Calu3 (cell line): ENCODE measurements at regions not wholly inside any gene's neighbourhood (a gene's known extent, or its start where the extent isn't known, plus 50 kb on each side); places are given as distances from the start of the nearest gene placed in this dataset.

ENCODE experiments used
- BruUV-seq: library from RNA; stranded (reverse); fragments of 400-500 nt; replicated peaks from 2 replicates; lab custom pipeline; 2021; lab: Mats Ljungman, UMichigan
- CTCF ChIA-PET: fragments of 300-600 bp; sonication (Branson Sonifier 250); formaldehyde crosslinking; loops from one replicate; lab custom pipeline; 2022; ENCODE audit warnings: antibody characterized with exemption; lab: Charles Lee
- DNase-seq: peaks from one replicate; pipeline ENCODE4 v3.0.0; 2022
- H3K27ac Mint-ChIP-seq: one replicate; pipeline ENCODE4 v1.8.0; 2022; ENCODE audit warnings: mixed read lengths; ENCODE audit not compliant: unreplicated experiment
- H3K27me3 Mint-ChIP-seq: one replicate; pipeline ENCODE4 v1.8.0; 2022; ENCODE audit warnings: mixed read lengths; ENCODE audit not compliant: unreplicated experiment
- H3K36me3 Mint-ChIP-seq: one replicate; pipeline ENCODE4 v1.8.0; 2022; ENCODE audit warnings: mild to moderate bottlenecking, moderate library complexity, mixed read lengths; ENCODE audit not compliant: insufficient read depth, unreplicated experiment
- H3K4me1 Mint-ChIP-seq: one replicate; pipeline ENCODE4 v1.8.0; 2022; ENCODE audit warnings: mild to moderate bottlenecking, low read depth, mixed read lengths; ENCODE audit not compliant: unreplicated experiment
- H3K4me3 Mint-ChIP-seq: one replicate; pipeline ENCODE4 v1.8.0; 2022; ENCODE audit warnings: mild to moderate bottlenecking, low read depth, moderate library complexity, mixed read lengths; ENCODE audit not compliant: unreplicated experiment
- H3K9me3 Mint-ChIP-seq: one replicate; pipeline ENCODE4 v1.8.0; 2022; ENCODE audit warnings: low read depth, mixed read lengths; ENCODE audit not compliant: unreplicated experiment
- intact Hi-C: fragments of 100-400 bp; cut with micrococcal nuclease; formaldehyde crosslinking; loops from one replicate; pipeline ENCODE4 v1.10.0; 2022; ENCODE audit not compliant: unreplicated experiment
- TF ChIP-seq, protein P1 (sequence below): fragments of 200-600 bp; IDR thresholded peaks from one replicate; pipeline ENCODE4 v1.8.0; 2022; ENCODE audit warnings: antibody characterized with exemption; ENCODE audit not compliant: unreplicated experiment

DNA sequence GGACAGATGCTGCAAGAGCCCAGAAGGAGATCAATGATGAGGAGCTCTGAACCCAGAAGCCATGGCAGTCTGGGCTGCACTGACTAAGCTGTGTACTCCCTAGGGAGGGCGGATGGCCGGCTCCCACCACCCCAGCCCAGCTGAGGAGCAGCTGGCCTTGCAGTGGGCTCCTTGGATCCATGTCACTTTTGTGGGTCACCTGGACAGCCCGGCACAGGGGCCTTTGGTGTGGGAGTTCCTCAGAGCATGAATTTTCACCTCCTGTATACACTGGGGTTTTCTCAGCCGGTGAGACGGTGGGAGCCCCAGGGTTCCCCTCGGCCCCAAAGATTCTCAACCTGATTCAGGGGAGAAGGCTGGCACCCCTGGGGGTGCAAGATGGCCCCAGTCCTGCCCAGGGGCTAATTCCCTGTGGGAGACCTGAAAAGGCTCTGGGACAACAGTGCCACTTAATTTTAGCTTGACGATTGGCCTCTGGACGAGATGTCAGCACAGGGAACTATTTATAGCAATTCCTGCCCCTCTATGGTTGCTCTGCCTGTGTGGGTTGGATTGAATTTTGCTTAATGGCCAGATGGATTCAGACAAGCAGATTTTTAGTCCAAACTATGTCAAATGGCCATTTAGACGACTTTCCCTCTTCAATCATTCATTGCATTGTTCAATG, 121.6 kb upstream of the PMEPA1 start:
- intact Hi-C loops, result no loop called here
- Mint-ChIP-seq H3K36me3 (no peaks in the 10 kb centered on the region), H3K4me3 (no peak overlapping the region), H3K27ac (no peak overlapping the region), H3K27me3 (no peaks in the 10 kb centered on the region), H3K4me1 (no peaks in the 10 kb centered on the region), H3K9me3 (no peaks in the 10 kb centered on the region)
- CTCF ChIA-PET, result interaction anchor here (0.6 kb wide), 1 partner anchor 971 kb away, joined by 3 read pairs; no protein-coding TSS in a partner anchor
- no peak for DNase-seq
- TF ChIP-seq, protein P1, sequence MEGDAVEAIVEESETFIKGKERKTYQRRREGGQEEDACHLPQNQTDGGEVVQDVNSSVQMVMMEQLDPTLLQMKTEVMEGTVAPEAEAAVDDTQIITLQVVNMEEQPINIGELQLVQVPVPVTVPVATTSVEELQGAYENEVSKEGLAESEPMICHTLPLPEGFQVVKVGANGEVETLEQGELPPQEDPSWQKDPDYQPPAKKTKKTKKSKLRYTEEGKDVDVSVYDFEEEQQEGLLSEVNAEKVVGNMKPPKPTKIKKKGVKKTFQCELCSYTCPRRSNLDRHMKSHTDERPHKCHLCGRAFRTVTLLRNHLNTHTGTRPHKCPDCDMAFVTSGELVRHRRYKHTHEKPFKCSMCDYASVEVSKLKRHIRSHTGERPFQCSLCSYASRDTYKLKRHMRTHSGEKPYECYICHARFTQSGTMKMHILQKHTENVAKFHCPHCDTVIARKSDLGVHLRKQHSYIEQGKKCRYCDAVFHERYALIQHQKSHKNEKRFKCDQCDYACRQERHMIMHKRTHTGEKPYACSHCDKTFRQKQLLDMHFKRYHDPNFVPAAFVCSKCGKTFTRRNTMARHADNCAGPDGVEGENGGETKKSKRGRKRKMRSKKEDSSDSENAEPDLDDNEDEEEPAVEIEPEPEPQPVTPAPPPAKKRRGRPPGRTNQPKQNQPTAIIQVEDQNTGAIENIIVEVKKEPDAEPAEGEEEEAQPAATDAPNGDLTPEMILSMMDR, result no peak
- no TSS peak for BruUV-seq

DNA sequence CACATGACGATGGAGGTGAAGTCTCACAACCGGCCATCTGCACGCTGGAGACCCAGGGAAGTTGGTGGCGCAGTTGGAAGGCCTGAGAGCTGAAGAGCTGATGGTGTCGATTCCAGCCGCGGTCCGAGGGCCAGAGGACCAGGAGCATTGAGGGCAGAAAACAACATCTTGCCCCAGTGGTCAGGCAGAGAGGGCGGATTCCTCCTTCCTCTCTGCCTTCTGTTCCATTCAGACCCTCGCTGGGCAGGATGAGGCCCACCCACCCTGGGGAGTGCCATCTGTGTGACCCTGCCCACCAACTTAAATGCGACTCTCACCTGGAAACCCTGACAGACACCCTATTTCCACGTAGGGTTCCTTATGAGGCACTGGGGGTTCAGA, 120.7 kb upstream of the PMEPA1 start:
- CTCF ChIA-PET, result no interaction called here
- intact Hi-C loops, result no loop called here
- TF ChIP-seq, protein P1, result no peak
- no peak overlapping the region for H3K27ac Mint-ChIP-seq
- H3K4me1 Mint-ChIP-seq, result no peaks in the 10 kb centered on the region
- no peaks in the 10 kb centered on the region for H3K36me3 Mint-ChIP-seq
- no peaks in the 10 kb centered on the region for H3K27me3 Mint-ChIP-seq
- no peaks in the 10 kb centered on the region for H3K9me3 Mint-ChIP-seq
- no TSS peak for BruUV-seq
- no peak overlapping the region for H3K4me3 Mint-ChIP-seq
- DNase-seq, result no peak

DNA sequence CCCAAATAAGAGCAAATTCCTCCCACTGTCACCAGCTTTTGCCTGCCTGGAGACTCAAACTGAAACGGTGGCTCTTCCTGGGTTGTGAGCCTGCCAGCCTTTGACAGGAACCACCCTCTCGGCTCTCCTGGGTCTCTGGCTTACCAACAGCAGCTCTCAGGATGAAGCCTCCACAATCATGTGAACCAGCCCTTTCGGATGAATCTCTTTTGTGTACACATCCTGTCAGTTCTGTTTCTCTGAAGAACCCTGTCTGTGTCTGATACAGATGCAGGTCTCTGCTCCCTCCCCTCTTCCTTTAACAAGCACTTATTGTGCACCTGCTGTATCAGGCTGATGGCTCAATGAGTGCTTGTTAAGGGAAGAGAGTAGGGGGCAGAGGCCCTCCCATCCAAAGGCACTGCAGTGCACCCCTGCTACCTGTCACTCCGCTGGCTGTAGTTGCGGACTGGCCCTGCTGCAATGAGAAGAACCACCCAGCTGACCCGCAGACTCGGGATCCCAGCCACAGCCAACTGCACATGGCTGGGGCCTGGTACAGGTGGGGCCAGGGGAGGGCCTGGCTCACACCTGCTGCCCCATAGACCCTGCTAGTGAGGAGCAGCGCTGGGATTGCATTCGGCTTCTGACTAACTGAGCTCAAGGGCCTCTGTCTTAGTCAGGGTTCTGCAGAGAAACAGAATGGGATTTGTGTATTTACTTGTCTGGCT, 120.1 kb upstream of the PMEPA1 start:
- CTCF ChIA-PET, result no interaction called here
- DNase-seq, result no peak
- TF ChIP-seq, protein P1, result no peak
- Mint-ChIP-seq H3K4me3 (no peak overlapping the region), H3K4me1 (no peaks in the 10 kb centered on the region), H3K9me3 (no peaks in the 10 kb centered on the region), H3K27ac (no peak overlapping the region), H3K27me3 (no peaks in the 10 kb centered on the region), H3K36me3 (no peaks in the 10 kb centered on the region)
- no TSS peak for BruUV-seq
- intact Hi-C loops, result no loop called here

DNA sequence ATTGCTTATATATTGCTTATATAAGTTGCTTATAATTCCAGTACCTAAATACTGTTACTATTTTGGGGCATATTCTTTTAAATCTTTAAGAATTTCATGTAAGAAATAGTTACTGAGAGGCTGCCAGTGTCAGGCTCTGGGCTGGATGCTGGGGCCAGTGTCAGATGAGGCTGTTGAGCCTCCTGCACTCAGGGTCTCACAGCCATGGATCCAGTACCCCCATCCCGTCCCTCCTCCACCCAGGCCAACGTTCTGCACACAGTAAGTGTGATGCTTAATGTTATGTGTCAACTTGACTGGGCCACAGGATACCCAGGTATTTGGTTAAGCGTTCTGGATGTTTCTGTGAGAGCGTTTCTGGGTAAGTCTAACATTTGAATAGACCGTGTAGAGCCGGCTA, 119.5 kb upstream of the PMEPA1 start:
- Mint-ChIP-seq H3K4me1 (no peaks in the 10 kb centered on the region), H3K36me3 (no peaks in the 10 kb centered on the region), H3K27me3 (no peaks in the 10 kb centered on the region), H3K4me3 (no peak overlapping the region), H3K27ac (no peak overlapping the region), H3K9me3 (no peaks in the 10 kb centered on the region)
- intact Hi-C loops, result no loop called here
- TF ChIP-seq, protein P1, result no peak
- DNase-seq, result no peak
- BruUV-seq, result no TSS peak
- CTCF ChIA-PET, result no interaction called here
